IPS DF 4.7 (cell line): ENCODE measurements at regions not wholly inside any gene's neighbourhood (a gene's known extent, or its start where the extent isn't known, plus 50 kb on each side); places are given as distances from the start of the nearest gene placed in this dataset.
"Not testable (repeated sequence)": the region's sequence is repeated elsewhere in the genome, so short reads cannot be mapped to it uniquely, and the experiment has no call there.

ENCODE experiments used
- DNase-seq: peaks from one replicate; pipeline ENCODE4 v3.0.0-alpha.2; 2013; ENCODE audit warnings: low spot score; ENCODE audit errors: extremely low read depth

- DNase-seq = no peak
These were observed 345.3 kb upstream of the POU1F1 start for GRCh38 chr3:87621667-87622066.

- no peak for DNase-seq
These were observed 339.1 kb upstream of the POU1F1 start for GRCh38 chr3:87615506-87615905.

GRCh38 chr3:87614998-87615397 is 338.6 kb upstream of the POU1F1 start:
- DNase-seq = no peak

- no peak for DNase-seq
These were observed 330.9 kb upstream of the POU1F1 start for GRCh38 chr3:87607234-87607633.

- no peak for DNase-seq
These were observed 319.4 kb upstream of the POU1F1 start for GRCh38 chr3:87595798-87596197.

- DNase-seq = no peak
These were observed 304.9 kb upstream of the POU1F1 start for GRCh38 chr3:87581240-87581639.

GRCh38 chr3:87576752-87577151 is 300.4 kb upstream of the POU1F1 start:
- no peak for DNase-seq

- DNase-seq = no peak
These were observed 299.2 kb upstream of the POU1F1 start for GRCh38 chr3:87575550-87575949.

- no peak for DNase-seq
These were observed 291.9 kb upstream of the POU1F1 start for GRCh38 chr3:87568331-87568730.

GRCh38 chr3:87564438-87564837 is 288.1 kb upstream of the POU1F1 start:
- DNase-seq = no peak

- no peak for DNase-seq
These were observed 287.3 kb upstream of the POU1F1 start for GRCh38 chr3:87563712-87564111.

GRCh38 chr3:87558492-87558891 is 282.1 kb upstream of the POU1F1 start:
- no peak for DNase-seq

- DNase-seq = no peak
These were observed 278.9 kb upstream of the POU1F1 start for GRCh38 chr3:87555290-87555689.

GRCh38 chr3:87553058-87553457 is 276.7 kb upstream of the POU1F1 start:
- DNase-seq = no peak

- DNase-seq = no peak
These were observed 274.5 kb upstream of the POU1F1 start for GRCh38 chr3:87550892-87551291.

- no peak for DNase-seq
These were observed 272.8 kb upstream of the POU1F1 start for GRCh38 chr3:87549208-87549607.

GRCh38 chr3:87548271-87548670 is 271.9 kb upstream of the POU1F1 start:
- DNase-seq = no peak

GRCh38 chr3:87546216-87546615 is 269.8 kb upstream of the POU1F1 start:
- DNase-seq = no peak

GRCh38 chr3:87543408-87543807 is 267.0 kb upstream of the POU1F1 start:
- DNase-seq = not testable (repeated sequence)

- no peak for DNase-seq
These were observed 265.3 kb upstream of the POU1F1 start for GRCh38 chr3:87541723-87542122.

GRCh38 chr3:87538722-87539121 is 262.3 kb upstream of the POU1F1 start:
- DNase-seq = not testable (repeated sequence)

- DNase-seq = no peak
These were observed 233.0 kb upstream of the POU1F1 start for GRCh38 chr3:87509401-87509800.

- no peak for DNase-seq
These were observed 232.5 kb upstream of the POU1F1 start for GRCh38 chr3:87508921-87509320.

GRCh38 chr3:87507753-87508152 is 231.4 kb upstream of the POU1F1 start:
- DNase-seq = no peak
